Endometrium (tissue), 2 donors: ENCODE measurements at regions not wholly inside any gene's neighbourhood (a gene's known extent, or its start where the extent isn't known, plus 50 kb on each side); places are given as distances from the start of the nearest gene placed in this dataset.

Experiments
- FAIRE-seq: peaks from 2 replicates; lab custom pipeline; 2012; peaks lifted over from hg19 to GRCh38; lab: Jason Lieb, UNC
- donor health status: control.
- donor health status: control.

- FAIRE-seq, result no peak
Observed at GRCh38 chr5:117299936-117300328, 725.3 kb upstream of the SEMA6A start.

- no peak for FAIRE-seq
Observed at GRCh38 chr5:117299224-117299935, 724.8 kb upstream of the SEMA6A start.

- no peak for FAIRE-seq
Observed at GRCh38 chr5:117296872-117297271, 722.2 kb upstream of the SEMA6A start.

GRCh38 chr5:117295941-117296340 is 721.3 kb upstream of the SEMA6A start:
- FAIRE-seq, result no peak

GRCh38 chr5:117286813-117287212 is 712.2 kb upstream of the SEMA6A start:
- no peak for FAIRE-seq

GRCh38 chr5:117271656-117272055 is 697.0 kb upstream of the SEMA6A start:
- FAIRE-seq, result no peak

GRCh38 chr5:117266280-117266679 is 691.7 kb upstream of the SEMA6A start:
- FAIRE-seq, result no peak

- no peak for FAIRE-seq
Observed at GRCh38 chr5:117263231-117263630, 688.6 kb upstream of the SEMA6A start.

GRCh38 chr5:117262572-117263131 is 688.0 kb upstream of the SEMA6A start:
- FAIRE-seq, result no peak

GRCh38 chr5:117261948-117262571 is 687.4 kb upstream of the SEMA6A start:
- FAIRE-seq, result no peak

- no peak for FAIRE-seq
Observed at GRCh38 chr5:117255211-117256027, 680.8 kb upstream of the SEMA6A start.

GRCh38 chr5:117252566-117252965 is 677.9 kb upstream of the SEMA6A start:
- FAIRE-seq, result no peak

- no peak for FAIRE-seq
Observed at GRCh38 chr5:117249086-117249815, 674.6 kb upstream of the SEMA6A start.

- FAIRE-seq, result no peak
Observed at GRCh38 chr5:117246424-117246823, 671.8 kb upstream of the SEMA6A start.

GRCh38 chr5:117245130-117245529 is 670.5 kb upstream of the SEMA6A start:
- no peak for FAIRE-seq

GRCh38 chr5:117242028-117242427 is 667.4 kb upstream of the SEMA6A start:
- FAIRE-seq, result no peak

GRCh38 chr5:117236941-117237340 is 662.3 kb upstream of the SEMA6A start:
- FAIRE-seq, result no peak

- no peak for FAIRE-seq
Observed at GRCh38 chr5:117235786-117236185, 661.2 kb upstream of the SEMA6A start.

- FAIRE-seq, result no peak
Observed at GRCh38 chr5:117230375-117230774, 655.8 kb upstream of the SEMA6A start.

- FAIRE-seq, result no peak
Observed at GRCh38 chr5:117220730-117221129, 646.1 kb upstream of the SEMA6A start.

GRCh38 chr5:117218789-117219188 is 644.2 kb upstream of the SEMA6A start:
- no peak for FAIRE-seq

- FAIRE-seq, result no peak
Observed at GRCh38 chr5:117212866-117213265, 638.2 kb upstream of the SEMA6A start.
